ENCODE measurements at regions not wholly inside any gene's neighbourhood (a gene's known extent, or its start where the extent isn't known, plus 50 kb on each side); places are given as distances from the start of the nearest gene placed in this dataset.

DNA sequence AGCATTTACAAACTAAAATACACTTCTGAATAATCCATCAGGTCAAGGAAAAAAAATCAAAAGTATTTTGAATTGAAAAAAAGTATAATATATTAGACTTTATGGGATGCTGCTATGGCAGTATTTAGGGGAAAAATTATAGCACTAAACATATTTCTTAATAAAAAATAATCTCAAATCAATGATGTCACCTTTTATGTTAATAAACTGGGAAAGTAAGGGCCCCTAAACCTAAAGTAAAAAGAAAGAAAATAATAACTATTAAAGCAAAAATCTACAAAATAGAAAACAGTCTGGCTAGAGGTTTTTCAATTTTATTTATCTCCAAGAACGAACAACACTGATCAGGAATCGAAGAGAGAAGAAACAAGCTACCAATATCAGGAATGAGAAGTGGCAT lies 160.8 kb upstream of the PLXNA2 start:
- no peak for DNase-seq (ENCODE audit: low read depth)
- no peak overlapping the region for H3K4me3 ChIP-seq (ENCODE audit: control insufficient read depth, low read depth, low read length)
- no peak for TF ChIP-seq CTCF (IDR thresholded peaks at IDR 0.05; ENCODE audit: control insufficient read depth, insufficient read depth, low read depth, low read length, missing control alignments)

DNA sequence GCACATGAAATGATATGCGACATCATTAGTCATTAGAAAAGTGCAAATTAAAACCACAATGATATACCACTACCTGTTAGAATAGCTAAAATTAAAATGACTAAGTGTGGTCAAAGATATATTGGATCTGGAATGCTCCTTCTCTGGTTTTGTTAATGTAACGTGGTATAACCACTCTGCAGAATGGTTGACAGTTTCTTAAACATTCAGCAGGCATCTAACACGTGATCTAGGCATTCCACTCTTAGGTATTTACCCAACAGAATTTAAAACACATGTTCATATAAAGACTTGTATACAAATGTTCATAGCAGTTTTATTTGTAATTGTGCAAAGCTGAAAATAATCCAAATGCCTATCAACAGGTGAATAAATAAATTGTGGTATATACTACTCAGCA lies 165.0 kb upstream of the PLXNA2 start:
- H3K4me3 ChIP-seq (ENCODE audit: control insufficient read depth, low read depth, low read length), result no peak overlapping the region
- TF ChIP-seq CTCF (IDR thresholded peaks at IDR 0.05; ENCODE audit: control insufficient read depth, insufficient read depth, low read depth, low read length, missing control alignments), result no peak
- DNase-seq (ENCODE audit: low read depth), result peak; percentile 7

DNA sequence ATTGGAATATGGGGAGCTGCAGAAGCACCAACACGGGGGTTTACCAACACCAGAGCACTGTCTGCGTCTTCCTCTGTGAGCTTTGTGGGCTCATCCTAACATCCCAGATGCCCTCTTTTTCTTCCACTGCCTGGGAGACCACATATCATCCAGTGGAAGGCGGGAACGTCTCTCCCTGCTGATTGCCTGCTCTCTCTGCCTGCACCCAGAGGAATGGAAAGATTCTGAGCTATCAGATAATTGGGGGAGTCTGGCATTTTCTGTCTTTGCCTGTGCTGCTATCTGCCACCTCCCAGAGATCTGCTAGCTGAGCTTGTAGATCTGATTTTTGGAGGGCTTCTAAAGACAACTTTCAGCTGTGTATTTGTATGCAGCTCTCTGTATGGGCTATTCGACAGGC lies 166.2 kb upstream of the PLXNA2 start:
- no peak for TF ChIP-seq CTCF (IDR thresholded peaks at IDR 0.05; ENCODE audit: control insufficient read depth, insufficient read depth, low read depth, low read length, missing control alignments)
- H3K4me3 ChIP-seq (ENCODE audit: control insufficient read depth, low read depth, low read length), result no peak overlapping the region
- no peak for DNase-seq (ENCODE audit: low read depth)

DNA sequence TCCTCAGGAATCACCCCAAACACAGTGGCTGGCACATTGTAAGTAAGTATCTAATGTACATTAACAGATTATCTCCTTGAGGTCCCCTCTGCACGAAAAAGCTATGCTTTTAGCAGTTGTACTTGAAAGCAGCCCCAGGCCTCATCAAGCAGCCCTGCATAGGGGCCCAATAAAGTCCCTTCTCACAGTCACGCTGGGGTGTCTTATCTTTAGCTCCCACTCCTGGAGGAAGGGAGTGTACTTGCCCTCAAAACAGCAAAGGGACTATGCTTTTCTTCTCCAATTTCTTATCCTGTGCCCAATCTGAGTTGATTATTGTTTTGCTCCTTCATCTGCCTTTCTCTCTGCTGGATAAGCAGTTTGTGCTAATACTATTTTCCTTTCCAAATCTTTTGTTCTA lies 168.8 kb upstream of the PLXNA2 start:
- no peak for DNase-seq (ENCODE audit: low read depth)
- H3K4me3 ChIP-seq (ENCODE audit: control insufficient read depth, low read depth, low read length), result no peak overlapping the region
- TF ChIP-seq CTCF (IDR thresholded peaks at IDR 0.05; ENCODE audit: control insufficient read depth, insufficient read depth, low read depth, low read length, missing control alignments), result no peak

GRCh38 chr1:208418667-208419066 lies 174.5 kb upstream of the PLXNA2 start:
- DNase-seq (ENCODE audit: low read depth), result no peak
- no peak overlapping the region for H3K4me3 ChIP-seq (ENCODE audit: control insufficient read depth, low read depth, low read length)
- no peak for TF ChIP-seq CTCF (IDR thresholded peaks at IDR 0.05; ENCODE audit: control insufficient read depth, insufficient read depth, low read depth, low read length, missing control alignments)

DNA sequence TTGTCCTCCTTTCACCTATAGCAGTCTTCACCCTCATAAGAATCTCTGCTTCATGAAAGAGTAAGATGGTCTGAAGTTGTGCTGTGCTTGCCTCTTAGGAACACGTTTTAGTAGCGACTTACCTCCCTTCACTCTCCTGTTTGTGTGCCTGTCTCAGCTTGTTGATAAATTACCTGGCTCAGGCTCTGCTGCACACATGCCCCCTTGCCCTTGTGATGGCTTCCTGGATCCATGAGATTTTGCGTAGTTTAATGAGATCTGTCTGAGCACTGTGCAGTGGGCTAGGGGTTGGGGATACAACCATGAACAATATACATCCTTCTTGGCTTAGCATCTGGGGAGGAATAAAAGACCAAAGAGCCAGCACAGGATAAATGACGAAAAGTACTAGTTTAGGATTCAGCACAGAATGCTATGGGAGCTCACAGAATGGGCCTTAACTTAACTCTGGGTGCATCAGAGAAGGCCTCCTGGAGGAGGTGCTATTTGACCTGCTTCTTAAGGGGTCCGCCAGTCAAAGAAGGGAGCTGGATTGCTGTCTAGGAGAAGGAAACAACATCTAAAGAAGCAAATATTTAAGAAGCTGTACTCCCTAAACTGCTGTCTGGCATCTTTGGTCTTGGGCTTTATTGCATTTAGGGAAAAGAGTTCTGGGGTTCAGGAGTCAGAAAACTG lies 175.7 kb upstream of the PLXNA2 start:
- no peak for DNase-seq (ENCODE audit: low read depth)
- no peak for TF ChIP-seq CTCF (IDR thresholded peaks at IDR 0.05; ENCODE audit: control insufficient read depth, insufficient read depth, low read depth, low read length, missing control alignments)
- H3K4me3 ChIP-seq (ENCODE audit: control insufficient read depth, low read depth, low read length), result no peak overlapping the region

DNA sequence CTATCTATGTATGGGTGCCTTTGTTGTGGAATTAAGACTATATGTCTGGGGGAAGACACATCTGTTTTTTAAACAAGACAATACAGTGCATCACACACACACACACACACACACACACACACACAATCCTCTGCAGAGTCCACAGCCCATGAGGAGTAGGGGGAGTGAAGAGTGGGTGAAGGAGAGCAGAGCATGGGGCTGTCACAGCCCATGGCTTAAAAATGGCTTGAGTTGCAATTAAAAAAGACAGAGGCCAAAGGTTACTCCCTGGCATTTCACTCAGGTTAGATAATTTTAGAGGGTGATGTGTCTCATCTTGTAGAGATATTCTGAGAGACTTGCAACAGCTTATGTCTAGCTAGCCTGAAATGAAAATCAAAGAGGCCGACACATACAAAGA lies 176.5 kb upstream of the PLXNA2 start:
- no peak overlapping the region for H3K4me3 ChIP-seq (ENCODE audit: control insufficient read depth, low read depth, low read length)
- no peak for DNase-seq (ENCODE audit: low read depth)
- no peak for TF ChIP-seq CTCF (IDR thresholded peaks at IDR 0.05; ENCODE audit: control insufficient read depth, insufficient read depth, low read depth, low read length, missing control alignments)

All from AG09309 (cell line).